ENCODE measurements at regions not wholly inside any gene's neighbourhood (a gene's known extent, or its start where the extent isn't known, plus 50 kb on each side); places are given as distances from the start of the nearest gene placed in this dataset.

- H3K27ac ChIP-seq = no peak overlapping the region
- H3K4me3 ChIP-seq = no peak overlapping the region
- no peak for DNase-seq (ENCODE audit: low spot score)
- TF ChIP-seq CTCF (IDR thresholded peaks at IDR 0.05) = no peak
Observed at GRCh38 chr3:59302442-59302841, 252.6 kb upstream of the CFAP20DC start.

GRCh38 chr3:59300733-59301132 lies 250.9 kb upstream of the CFAP20DC start:
- no peak overlapping the region for H3K27ac ChIP-seq
- TF ChIP-seq CTCF (IDR thresholded peaks at IDR 0.05) = no peak
- H3K4me3 ChIP-seq = no peak overlapping the region
- DNase-seq (ENCODE audit: low spot score) = no peak

- no peak overlapping the region for H3K4me3 ChIP-seq
- no peak for TF ChIP-seq CTCF (IDR thresholded peaks at IDR 0.05)
- no peak overlapping the region for H3K27ac ChIP-seq
- DNase-seq (ENCODE audit: low spot score) = no peak
Observed at GRCh38 chr3:59299561-59299960, 249.7 kb upstream of the CFAP20DC start.

- Histone ChIP-seq H3K27ac (no peak overlapping the region), H3K4me3 (no peak overlapping the region)
- no peak for TF ChIP-seq CTCF (IDR thresholded peaks at IDR 0.05)
- no peak for DNase-seq (ENCODE audit: low spot score)
Observed at GRCh38 chr3:59290358-59290757, 240.5 kb upstream of the CFAP20DC start.

- TF ChIP-seq CTCF (IDR thresholded peaks at IDR 0.05) = no peak
- Histone ChIP-seq H3K4me3 (no peak overlapping the region), H3K27ac (no peak overlapping the region)
- DNase-seq (ENCODE audit: low spot score) = no peak
Observed at GRCh38 chr3:59289831-59290230, 240.0 kb upstream of the CFAP20DC start.

GRCh38 chr3:59288951-59289350 lies 239.1 kb upstream of the CFAP20DC start:
- DNase-seq (ENCODE audit: low spot score) = no peak
- no peak for TF ChIP-seq CTCF (IDR thresholded peaks at IDR 0.05)
- Histone ChIP-seq H3K4me3 (no peak overlapping the region), H3K27ac (no peak overlapping the region)

- no peak for DNase-seq (ENCODE audit: low spot score)
- no peak for TF ChIP-seq CTCF (IDR thresholded peaks at IDR 0.05)
- Histone ChIP-seq H3K4me3 (no peak overlapping the region), H3K27ac (no peak overlapping the region)
Observed at GRCh38 chr3:59286791-59287531, 237.1 kb upstream of the CFAP20DC start.
